BLaER1 treated with 17β-estradiol and CSF1 and Interleukin-3, amounts not matched to agents 10 nM and 100 nM (cell line): ENCODE measurements at regions not wholly inside any gene's neighbourhood (a gene's known extent, or its start where the extent isn't known, plus 50 kb on each side); places are given as distances from the start of the nearest gene placed in this dataset.
A peak's percentile ranks its signal among the peaks of the same experiment; 100 is the strongest.
"Not testable (repeated sequence)": the region's sequence is repeated elsewhere in the genome, so short reads cannot be mapped to it uniquely, and the experiment has no call there.

Experiments used
- H3K27ac ChIP-seq, 11 experiments: shearing (Covaris generic); formaldehyde crosslinking; 2 replicates each; pipeline ENCODE4 v1.8.1; 2022
- H3K27me3 ChIP-seq, 11 experiments: shearing (Covaris generic); formaldehyde crosslinking; 2 replicates each; pipeline ENCODE4 v1.8.1; 2022
- H3K36me3 ChIP-seq, 11 experiments: shearing (Covaris generic); formaldehyde crosslinking; 2 replicates each; pipeline ENCODE4 v1.8.1; 2022
- H3K4me1 ChIP-seq, 10 experiments: shearing (Covaris generic); formaldehyde crosslinking; 2 replicates each; pipeline ENCODE4 v1.8.1; 2022
- H3K4me2 ChIP-seq, 11 experiments: shearing (Covaris generic); formaldehyde crosslinking; 2 replicates each; pipeline ENCODE4 v1.8.1; 2022
- H3K4me3 ChIP-seq, 10 experiments: shearing (Covaris generic); formaldehyde crosslinking; 2 replicates each; pipeline ENCODE4 v1.8.1; 2022
- H3K9ac ChIP-seq, 11 experiments: shearing (Covaris generic); formaldehyde crosslinking; 2 replicates each; pipeline ENCODE4 v1.8.1; 2022
- H3K9me3 ChIP-seq, 11 experiments: shearing (Covaris generic); formaldehyde crosslinking; replicated peaks in 1 of 11; 2 replicates each; pipeline ENCODE4 v1.8.1; 2022
- H4K20me1 ChIP-seq, 11 experiments: shearing (Covaris generic); formaldehyde crosslinking; 2 replicates each; pipeline ENCODE4 v1.8.1; 2022
- Cebpa-rat ChIP-seq, 11 experiments: shearing (Covaris generic); IDR thresholded peaks; 2 replicates each; pipeline ENCODE4 v1.8.1; 2022

- Histone ChIP-seq H3K27me3 (no peaks in the 10 kb centered on the region), H3K9ac (no peak overlapping the region), H3K4me2 (peak overlapping the region in 8 of 11 experiments; percentile 3 to 49 (median 14); a peak in 6 of 22 replicates), H3K4me1 (peaks cover 9 to 30% (median 19%) of the 10 kb centered on the region in 10 experiments; a peak in 19 of 20 replicates), H4K20me1 (no peaks in the 10 kb centered on the region), H3K36me3 (peaks cover 0 to 24% (median 0%) of the 10 kb centered on the region in 11 experiments; a peak in 3 of 22 replicates), H3K27ac (no peak overlapping the region), H3K4me3 (no peak overlapping the region), H3K9me3 (peaks cover 0 to 33% (median 11%) of the 10 kb centered on the region in 11 experiments; a peak in 13 of 22 replicates)
- no peak for TF ChIP-seq Cebpa-rat (IDR thresholded peaks at IDR 0.05)
Observed at GRCh38 chrX:39418731-39419638, 617.7 kb downstream of the MID1IP1 start.

GRCh38 chrX:39421006-39421405 is 619.7 kb downstream of the MID1IP1 start:
- no peak for TF ChIP-seq Cebpa-rat (IDR thresholded peaks at IDR 0.05)
- peak overlapping the region in 1 of 11 experiments; percentile 11; a peak in 1 of 22 replicates for H3K4me2 ChIP-seq
- H3K9ac ChIP-seq: no peak overlapping the region
- no peaks in the 10 kb centered on the region for H3K27me3 ChIP-seq
- peaks cover 0 to 27% (median 0%) of the 10 kb centered on the region in 11 experiments; a peak in 3 of 22 replicates for H3K36me3 ChIP-seq
- no peaks in the 10 kb centered on the region for H4K20me1 ChIP-seq
- peaks cover 0 to 39% (median 17%) of the 10 kb centered on the region in 11 experiments; a peak in 14 of 22 replicates for H3K9me3 ChIP-seq
- H3K4me1 ChIP-seq: peaks cover 9 to 26% (median 18%) of the 10 kb centered on the region in 10 experiments; a peak in 19 of 20 replicates
- no peak overlapping the region for H3K4me3 ChIP-seq
- H3K27ac ChIP-seq: no peak overlapping the region

GRCh38 chrX:39425124-39425806 is 624.0 kb downstream of the MID1IP1 start:
- Histone ChIP-seq H3K36me3 (peaks cover 0 to 27% (median 0%) of the 10 kb centered on the region in 11 experiments; a peak in 3 of 22 replicates), H3K4me2 (no peak overlapping the region), H3K4me1 (peaks cover 14 to 40% (median 20%) of the 10 kb centered on the region in 10 experiments; a peak in 19 of 20 replicates), H3K9ac (no peak overlapping the region), H3K27me3 (no peaks in the 10 kb centered on the region), H3K9me3 (peaks cover 0 to 31% (median 11%) of the 10 kb centered on the region in 11 experiments; a peak in 13 of 22 replicates), H3K4me3 (no peak overlapping the region), H3K27ac (no peak overlapping the region), H4K20me1 (no peaks in the 10 kb centered on the region)
- no peak for TF ChIP-seq Cebpa-rat (IDR thresholded peaks at IDR 0.05)

- Histone ChIP-seq H4K20me1 (no peaks in the 10 kb centered on the region), H3K27me3 (no peaks in the 10 kb centered on the region), H3K9me3 (peaks cover 0 to 31% (median 11%) of the 10 kb centered on the region in 11 experiments; a peak in 13 of 22 replicates), H3K4me3 (no peak overlapping the region), H3K4me2 (peak overlapping the region in 2 of 11 experiments; percentile 63 to 69; a peak in 1 of 22 replicates), H3K9ac (no peak overlapping the region), H3K4me1 (peaks cover 14 to 36% (median 20%) of the 10 kb centered on the region in 10 experiments; a peak in 19 of 20 replicates), H3K27ac (no peak overlapping the region), H3K36me3 (peaks cover 0 to 27% (median 0%) of the 10 kb centered on the region in 11 experiments; a peak in 3 of 22 replicates)
- no peak for TF ChIP-seq Cebpa-rat (IDR thresholded peaks at IDR 0.05)
Observed at GRCh38 chrX:39426101-39426500, 624.8 kb downstream of the MID1IP1 start.

- peak overlapping the region in 5 of 11 experiments; percentile 8 to 63 (median 47); a peak in 7 of 22 replicates for H3K27ac ChIP-seq
- H3K4me3 ChIP-seq: no peak overlapping the region
- H3K4me1 ChIP-seq: peaks cover 14 to 36% (median 20%) of the 10 kb centered on the region in 10 experiments; a peak in 19 of 20 replicates
- H3K9ac ChIP-seq: peak overlapping the region in 2 of 11 experiments; percentile 27 to 28; a peak in 3 of 22 replicates
- no peaks in the 10 kb centered on the region for H4K20me1 ChIP-seq
- H3K27me3 ChIP-seq: 0 out of 22 replicates have a peak, but pooled peaks cover 0 to 3% (median 0%) of the 10 kb centered on the region in 11 experiments
- no peak for TF ChIP-seq Cebpa-rat (IDR thresholded peaks at IDR 0.05)
- H3K9me3 ChIP-seq: peaks cover 0 to 22% (median 7%) of the 10 kb centered on the region in 11 experiments; a peak in 12 of 22 replicates
- peak overlapping the region; percentile 31 to 69 (median 54) for H3K4me2 ChIP-seq
- peaks cover 0 to 16% (median 0%) of the 10 kb centered on the region in 11 experiments; a peak in 3 of 22 replicates for H3K36me3 ChIP-seq
Observed at GRCh38 chrX:39427492-39427891, 626.2 kb downstream of the MID1IP1 start.

- Histone ChIP-seq H3K27ac (peak overlapping the region in 4 of 11 experiments; percentile 35 to 63 (median 52); a peak in 7 of 22 replicates), H3K4me1 (peaks cover 14 to 40% (median 20%) of the 10 kb centered on the region in 10 experiments; a peak in 19 of 20 replicates), H3K4me2 (peak overlapping the region; percentile 31 to 69 (median 54)), H3K4me3 (no peak overlapping the region), H3K27me3 (peaks cover 0 to 3% (median 0%) of the 10 kb centered on the region in 11 experiments; a peak in 1 of 22 replicates), H3K36me3 (peaks cover 0 to 11% (median 0%) of the 10 kb centered on the region in 11 experiments; a peak in 3 of 22 replicates), H4K20me1 (no peaks in the 10 kb centered on the region), H3K9ac (peak overlapping the region in 2 of 11 experiments; percentile 27 to 28; a peak in 2 of 22 replicates), H3K9me3 (peaks cover 0 to 18% (median 4%) of the 10 kb centered on the region in 11 experiments; a peak in 10 of 22 replicates)
- no peak for TF ChIP-seq Cebpa-rat (IDR thresholded peaks at IDR 0.05)
Observed at GRCh38 chrX:39427906-39428305, 626.6 kb downstream of the MID1IP1 start.

GRCh38 chrX:39430551-39430950 is 629.3 kb downstream of the MID1IP1 start:
- Histone ChIP-seq H3K4me3 (no peak overlapping the region), H3K9ac (no peak overlapping the region), H4K20me1 (no peaks in the 10 kb centered on the region), H3K27ac (no peak overlapping the region), H3K4me1 (peaks cover 18 to 66% (median 26%) of the 10 kb centered on the region in 10 experiments), H3K9me3 (peaks cover 0 to 5% (median 0%) of the 10 kb centered on the region in 11 experiments; a peak in 3 of 22 replicates), H3K4me2 (no peak overlapping the region), H3K27me3 (peaks cover 0 to 3% (median 0%) of the 10 kb centered on the region in 11 experiments; a peak in 1 of 22 replicates), H3K36me3 (no peaks in the 10 kb centered on the region)
- no peak for TF ChIP-seq Cebpa-rat (IDR thresholded peaks at IDR 0.05)

- no peak for TF ChIP-seq Cebpa-rat (IDR thresholded peaks at IDR 0.05)
Observed at GRCh38 chrX:39431893-39432292, 630.6 kb downstream of the MID1IP1 start.

GRCh38 chrX:39434671-39435070 is 633.4 kb downstream of the MID1IP1 start:
- H3K36me3 ChIP-seq, H3K27me3 ChIP-seq, H4K20me1 ChIP-seq: not testable (repeated sequence)
- peaks cover 30 to 59% (median 45%) of the 10 kb centered on the region in 10 experiments for H3K4me1 ChIP-seq
- peak overlapping the region in 2 of 10 experiments; percentile 33 to 43; a peak in 3 of 20 replicates for H3K4me3 ChIP-seq
- peak overlapping the region in 5 of 11 experiments; percentile 44 to 79 (median 72); a peak in 7 of 22 replicates for H3K4me2 ChIP-seq
- peaks cover 9 to 27% (median 13%) of the 10 kb centered on the region in 11 experiments for H3K9me3 ChIP-seq
- H3K9ac ChIP-seq: peak overlapping the region in 2 of 11 experiments; percentile 11 to 13; a peak in 2 of 22 replicates
- H3K27ac ChIP-seq: peak overlapping the region in 5 of 11 experiments; percentile 49 to 87 (median 72); a peak in 7 of 22 replicates

More at GRCh38 chrX:39431893-39432292, 630.6 kb downstream of the MID1IP1 start:
- peaks cover 29 to 70% (median 37%) of the 10 kb centered on the region in 10 experiments for H3K4me1 ChIP-seq
- H3K4me2 ChIP-seq: peak overlapping the region in 1 of 11 experiments; percentile 76; a peak in 2 of 22 replicates
- no peak overlapping the region for H3K9ac ChIP-seq
- H4K20me1 ChIP-seq: no peaks in the 10 kb centered on the region
- no peak overlapping the region for H3K27ac ChIP-seq
- H3K36me3 ChIP-seq: no peaks in the 10 kb centered on the region
- peaks cover under 1 to 14% (median 2%) of the 10 kb centered on the region in 11 experiments; a peak in 19 of 22 replicates for H3K9me3 ChIP-seq
- H3K4me3 ChIP-seq: no peak overlapping the region
- peaks cover 0 to 3% (median 0%) of the 10 kb centered on the region in 11 experiments; a peak in 1 of 22 replicates for H3K27me3 ChIP-seq

- Histone ChIP-seq H3K4me1 (peaks cover 48 to 77% (median 62%) of the 10 kb centered on the region in 10 experiments), H3K9ac (peak overlapping the region in 4 of 11 experiments; percentile 41 to 63 (median 52); a peak in 6 of 22 replicates), H3K27ac (peak overlapping the region; percentile 42 to 87 (median 59); a peak in 19 of 22 replicates), H3K4me2 (peak overlapping the region; percentile 44 to 79 (median 56)), H3K9me3 (peaks cover 9 to 27% (median 13%) of the 10 kb centered on the region in 11 experiments)
- not testable (repeated sequence) for H4K20me1 ChIP-seq, H3K36me3 ChIP-seq, H3K4me3 ChIP-seq, H3K27me3 ChIP-seq
Observed at GRCh38 chrX:39436538-39436937, 635.3 kb downstream of the MID1IP1 start.
